ENCODE measurements at regions not wholly inside any gene's neighbourhood (a gene's known extent, or its start where the extent isn't known, plus 50 kb on each side); places are given as distances from the start of the nearest gene placed in this dataset.

DNA sequence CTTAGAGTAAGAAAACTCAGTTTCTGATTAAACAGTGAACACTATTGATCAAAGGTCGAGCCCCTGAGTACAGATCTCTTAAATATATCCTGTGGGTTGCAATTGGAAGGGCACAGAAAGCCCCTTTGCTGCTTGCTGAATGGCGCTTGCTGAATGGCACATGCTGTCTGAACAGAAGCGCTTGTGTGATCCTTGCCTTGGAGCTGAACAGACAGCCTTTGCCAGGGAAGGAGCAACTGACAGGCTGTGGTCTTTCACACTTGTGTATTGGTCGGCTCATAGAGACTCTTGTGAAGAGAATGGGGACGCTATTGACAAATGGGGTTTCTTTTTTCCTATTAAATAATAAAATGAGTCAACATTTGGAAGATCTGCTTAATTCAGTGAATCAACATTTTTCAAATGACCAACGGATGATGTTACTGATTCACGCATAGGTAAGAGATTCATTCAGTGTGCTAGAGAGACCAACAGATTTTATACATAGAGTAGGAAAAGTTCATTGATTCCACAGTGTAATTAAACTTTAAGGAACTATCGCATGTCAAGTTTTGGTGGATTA lies 99.4 kb upstream of the TNS3 start:
- H3K9me3 ChIP-seq (ENCODE audit: control insufficient read depth, insufficient read depth, low read length) = peaks cover 9% of the 10 kb centered on the region
- in situ Hi-C loops (cut with MboI; ENCODE audit: low sequenced_read_pairs) = no loop called here
- no peak overlapping the region for H3K56ac ChIP-seq (ENCODE audit: extremely low read depth, insufficient read depth, low read length)
- no peak overlapping the region for H3K4ac ChIP-seq (ENCODE audit: low read depth, low read length)
- no peak overlapping the region for H3K14ac ChIP-seq (replicated peaks; ENCODE audit: low read depth, low read length)
- no peak overlapping the region for H3K4me2 ChIP-seq (ENCODE audit: low read depth, low read length)
- no peak for DNase-seq
- no peak overlapping the region for H2BK15ac ChIP-seq (ENCODE audit: low read depth, low read length)
- H2BK5ac ChIP-seq (ENCODE audit: low read depth, low read length, poor library complexity, severe bottlenecking) = no peak overlapping the region
- no peak overlapping the region for H3K9ac ChIP-seq (ENCODE audit: low read depth, low read length)
- no peaks in the 10 kb centered on the region for H3K9me1 ChIP-seq (ENCODE audit: insufficient read depth, low read length)
- H3K23ac ChIP-seq (ENCODE audit: low read depth, low read length) = no peak overlapping the region
- dilution Hi-C loops (cut with HindIII; ENCODE audit: low sequenced_read_pairs, unreplicated experiment) = no loop called here
- H2AFZ ChIP-seq (replicated peaks; ENCODE audit: low read length, poor library complexity) = no peak overlapping the region
- ChIA-PET CTCF (no interaction called here), POLR2A (ENCODE audit: unreplicated experiment) (no interaction called here)
- ATAC-seq (ENCODE audit: low read depth) = no peak
- H4K20me1 ChIP-seq (ENCODE audit: insufficient read depth, low read length) = no peaks in the 10 kb centered on the region
- no peaks in the 10 kb centered on the region for H3K36me3 ChIP-seq (ENCODE audit: control insufficient read depth, insufficient read depth, low read length)
- H2AK9ac ChIP-seq (replicated peaks; ENCODE audit: low read depth, low read length, poor library complexity) = no peak overlapping the region
- no peaks in the 10 kb centered on the region for H3K79me1 ChIP-seq (ENCODE audit: low read depth in 1 of 2, low read length in 2 of 2)
- H4K8ac ChIP-seq (ENCODE audit: low read depth in 2 of 2, low read length in 2 of 2) = no peak overlapping the region
- H4K5ac ChIP-seq (ENCODE audit: low read depth, low read length) = no peak overlapping the region
- H2BK20ac ChIP-seq (ENCODE audit: low read depth, low read length) = no peak overlapping the region
- 100% methylated on average over 2 of the region's 8 CpGs; no CpG with 5 or more reads in 1 of the 2 experiments for WGBS, 2 experiments (ENCODE audit: extremely low coverage in 2 of 2, insufficient read length in 1 of 2)
- intact Hi-C loops (cut with micrococcal nuclease) = no loop called here
- BruUV-seq (replicated peaks) = no TSS peak
- no peak overlapping the region for H4K91ac ChIP-seq (ENCODE audit: insufficient read depth, low read depth, low read length)
- no peak overlapping the region for H2AK5ac ChIP-seq (ENCODE audit: low read depth, low read length)
- no peak overlapping the region for H2BK120ac ChIP-seq (ENCODE audit: low read depth, low read length)
- peaks cover 2% of the 10 kb centered on the region; the same call in 1 of the 2 replicates for H3K4me1 ChIP-seq (ENCODE audit: control insufficient read depth, insufficient read depth, low read length)
- TF ChIP-seq, protein P1, sequence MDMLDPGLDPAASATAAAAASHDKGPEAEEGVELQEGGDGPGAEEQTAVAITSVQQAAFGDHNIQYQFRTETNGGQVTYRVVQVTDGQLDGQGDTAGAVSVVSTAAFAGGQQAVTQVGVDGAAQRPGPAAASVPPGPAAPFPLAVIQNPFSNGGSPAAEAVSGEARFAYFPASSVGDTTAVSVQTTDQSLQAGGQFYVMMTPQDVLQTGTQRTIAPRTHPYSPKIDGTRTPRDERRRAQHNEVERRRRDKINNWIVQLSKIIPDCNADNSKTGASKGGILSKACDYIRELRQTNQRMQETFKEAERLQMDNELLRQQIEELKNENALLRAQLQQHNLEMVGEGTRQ (IDR thresholded peaks at IDR 0.05; ENCODE audit: low read depth, low read length) = no peak
- no peak for TF ChIP-seq RFX5 (IDR thresholded peaks at IDR 0.05; ENCODE audit: low read depth, low read length)
- no peak for TF ChIP-seq RCOR1 (IDR thresholded peaks at IDR 0.05; ENCODE audit: insufficient replicate concordance, low read length)
- TF ChIP-seq MAZ (IDR thresholded peaks at IDR 0.05; ENCODE audit: borderline replicate concordance, low read depth, low read length) = no peak
- H3K18ac ChIP-seq (ENCODE audit: low read depth, low read length) = no peak overlapping the region
- H3K27me3 ChIP-seq (ENCODE audit: control insufficient read depth, insufficient read depth, low read length) = no peaks in the 10 kb centered on the region
- no peak overlapping the region for H3K27ac ChIP-seq (ENCODE audit: insufficient read depth, low read length)
- no peak overlapping the region for H3K4me3 ChIP-seq (ENCODE audit: insufficient read depth, low read depth, low read length)
